ENCODE measurements at regions not wholly inside any gene's neighbourhood (a gene's known extent, or its start where the extent isn't known, plus 50 kb on each side); places are given as distances from the start of the nearest gene placed in this dataset.
"Not testable (repeated sequence)": the region's sequence is repeated elsewhere in the genome, so short reads cannot be mapped to it uniquely, and the experiment has no call there.

GRCh38 chr3:193033226-193033780 lies 115.6 kb upstream of the MB21D2 start:
- H4K20me1 ChIP-seq (ENCODE audit: insufficient read depth), result no peaks in the 10 kb centered on the region
- no peak for TF ChIP-seq CTCF (conservative IDR thresholded peaks at IDR 0.05; ENCODE audit: low read depth, low read length)
- H3K79me2 ChIP-seq (ENCODE audit: insufficient read depth, low read depth), result no peaks in the 10 kb centered on the region
- H3K4me3 ChIP-seq (IDR thresholded peaks at IDR 0.05; ENCODE audit: insufficient read depth, low read depth, low read length), result no peak overlapping the region
- H3K9ac ChIP-seq, result no peak overlapping the region
- H3K27me3 ChIP-seq (ENCODE audit: insufficient read depth, low read depth), result no peaks in the 10 kb centered on the region
- H3K27ac ChIP-seq, result no peak overlapping the region
- H3K4me1 ChIP-seq (ENCODE audit: low read depth, poor library complexity, severe bottlenecking), result no peaks in the 10 kb centered on the region
- no peaks in the 10 kb centered on the region for H3K36me3 ChIP-seq (ENCODE audit: insufficient read depth)
- H2AFZ ChIP-seq (ENCODE audit: low read depth), result no peak overlapping the region
- no peak overlapping the region for H3K4me2 ChIP-seq

GRCh38 chr3:193037828-193038227 lies 120.2 kb upstream of the MB21D2 start:
- not testable (repeated sequence) for H2AFZ ChIP-seq (ENCODE audit: low read depth); H3K4me3 ChIP-seq (IDR thresholded peaks at IDR 0.05; ENCODE audit: insufficient read depth, low read depth, low read length); H3K36me3 ChIP-seq (ENCODE audit: insufficient read depth); H3K4me1 ChIP-seq (ENCODE audit: low read depth, poor library complexity, severe bottlenecking); H3K27me3 ChIP-seq (ENCODE audit: insufficient read depth, low read depth); H3K27ac ChIP-seq; H4K20me1 ChIP-seq (ENCODE audit: insufficient read depth); H3K9ac ChIP-seq; H3K79me2 ChIP-seq (ENCODE audit: insufficient read depth, low read depth); H3K4me2 ChIP-seq

- no peak for TF ChIP-seq CTCF (conservative IDR thresholded peaks at IDR 0.05; ENCODE audit: low read depth, low read length)
These were observed 121.4 kb upstream of the MB21D2 start for GRCh38 chr3:193039058-193039457.

GRCh38 chr3:193040836-193041672 lies 123.4 kb upstream of the MB21D2 start:
- H3K27ac ChIP-seq, result no peak overlapping the region
- H3K9ac ChIP-seq, result no peak overlapping the region
- no peaks in the 10 kb centered on the region for H4K20me1 ChIP-seq (ENCODE audit: insufficient read depth)
- H3K36me3 ChIP-seq (ENCODE audit: insufficient read depth), result no peaks in the 10 kb centered on the region
- H3K27me3 ChIP-seq (ENCODE audit: insufficient read depth, low read depth), result no peaks in the 10 kb centered on the region
- H3K4me1 ChIP-seq (ENCODE audit: low read depth, poor library complexity, severe bottlenecking), result no peaks in the 10 kb centered on the region
- H3K4me2 ChIP-seq, result no peak overlapping the region
- no peaks in the 10 kb centered on the region for H3K79me2 ChIP-seq (ENCODE audit: insufficient read depth, low read depth)
- H3K4me3 ChIP-seq (IDR thresholded peaks at IDR 0.05; ENCODE audit: insufficient read depth, low read depth, low read length), result no peak overlapping the region
- no peak overlapping the region for H2AFZ ChIP-seq (ENCODE audit: low read depth)
- TF ChIP-seq CTCF (conservative IDR thresholded peaks at IDR 0.05; ENCODE audit: low read depth, low read length), result peak; percentile 79

More at GRCh38 chr3:193039058-193039457, 121.4 kb upstream of the MB21D2 start:
- H3K27ac ChIP-seq, result no peak overlapping the region
- no peaks in the 10 kb centered on the region for H3K36me3 ChIP-seq (ENCODE audit: insufficient read depth)
- no peaks in the 10 kb centered on the region for H3K27me3 ChIP-seq (ENCODE audit: insufficient read depth, low read depth)
- no peak overlapping the region for H3K4me3 ChIP-seq (IDR thresholded peaks at IDR 0.05; ENCODE audit: insufficient read depth, low read depth, low read length)
- H2AFZ ChIP-seq (ENCODE audit: low read depth), result no peak overlapping the region
- no peaks in the 10 kb centered on the region for H4K20me1 ChIP-seq (ENCODE audit: insufficient read depth)
- H3K4me2 ChIP-seq, result no peak overlapping the region
- H3K4me1 ChIP-seq (ENCODE audit: low read depth, poor library complexity, severe bottlenecking), result no peaks in the 10 kb centered on the region
- no peaks in the 10 kb centered on the region for H3K79me2 ChIP-seq (ENCODE audit: insufficient read depth, low read depth)
- no peak overlapping the region for H3K9ac ChIP-seq

GRCh38 chr3:193046371-193046770 lies 128.7 kb upstream of the MB21D2 start:
- H2AFZ ChIP-seq (ENCODE audit: low read depth), result no peak overlapping the region
- no peaks in the 10 kb centered on the region for H3K27me3 ChIP-seq (ENCODE audit: insufficient read depth, low read depth)
- no peak for TF ChIP-seq CTCF (conservative IDR thresholded peaks at IDR 0.05; ENCODE audit: low read depth, low read length)
- no peak overlapping the region for H3K9ac ChIP-seq
- no peak overlapping the region for H3K27ac ChIP-seq
- no peaks in the 10 kb centered on the region for H4K20me1 ChIP-seq (ENCODE audit: insufficient read depth)
- no peak overlapping the region for H3K4me3 ChIP-seq (IDR thresholded peaks at IDR 0.05; ENCODE audit: insufficient read depth, low read depth, low read length)
- H3K4me1 ChIP-seq (ENCODE audit: low read depth, poor library complexity, severe bottlenecking), result no peaks in the 10 kb centered on the region
- no peaks in the 10 kb centered on the region for H3K79me2 ChIP-seq (ENCODE audit: insufficient read depth, low read depth)
- no peak overlapping the region for H3K4me2 ChIP-seq
- no peaks in the 10 kb centered on the region for H3K36me3 ChIP-seq (ENCODE audit: insufficient read depth)

- not testable (repeated sequence) for H3K4me2 ChIP-seq; H3K9ac ChIP-seq; H4K20me1 ChIP-seq (ENCODE audit: insufficient read depth); H3K4me3 ChIP-seq (IDR thresholded peaks at IDR 0.05; ENCODE audit: insufficient read depth, low read depth, low read length); H2AFZ ChIP-seq (ENCODE audit: low read depth); H3K36me3 ChIP-seq (ENCODE audit: insufficient read depth); H3K4me1 ChIP-seq (ENCODE audit: low read depth, poor library complexity, severe bottlenecking); H3K27ac ChIP-seq; H3K27me3 ChIP-seq (ENCODE audit: insufficient read depth, low read depth); H3K79me2 ChIP-seq (ENCODE audit: insufficient read depth, low read depth)
These were observed 129.8 kb upstream of the MB21D2 start for GRCh38 chr3:193047461-193047860.
